Glomerular visceral epithelial cell (primary cell): ENCODE measurements at regions not wholly inside any gene's neighbourhood (a gene's known extent, or its start where the extent isn't known, plus 50 kb on each side); places are given as distances from the start of the nearest gene placed in this dataset.

Experiments
- DNase-seq: peaks from one replicate; pipeline ENCODE4 v3.0.0-alpha.2; 2016; ENCODE audit errors: extremely low spot score

GRCh38 chr20:56957737-56958553 lies 308.5 kb downstream of the BMP7 start:
- no peak for DNase-seq

- DNase-seq: no peak
Observed at GRCh38 chr20:56964901-56965300, 301.5 kb downstream of the BMP7 start.

GRCh38 chr20:56967916-56968315 lies 298.5 kb downstream of the BMP7 start:
- DNase-seq: no peak

GRCh38 chr20:56968376-56969048 lies 297.9 kb downstream of the BMP7 start:
- no peak for DNase-seq

- no peak for DNase-seq
Observed at GRCh38 chr20:56974499-56975250, 291.8 kb downstream of the BMP7 start.

GRCh38 chr20:56975838-56976237 lies 290.6 kb downstream of the BMP7 start:
- no peak for DNase-seq

- no peak for DNase-seq
Observed at GRCh38 chr20:56976336-56976735, 290.1 kb downstream of the BMP7 start.

- no peak for DNase-seq
Observed at GRCh38 chr20:56978475-56978874, 288.0 kb downstream of the BMP7 start.

- no peak for DNase-seq
Observed at GRCh38 chr20:56979125-56979524, 287.3 kb downstream of the BMP7 start.

GRCh38 chr20:56981301-56981700 lies 285.1 kb downstream of the BMP7 start:
- DNase-seq: no peak

GRCh38 chr20:56983813-56984212 lies 282.6 kb downstream of the BMP7 start:
- no peak for DNase-seq

GRCh38 chr20:56985066-56985685 lies 281.3 kb downstream of the BMP7 start:
- DNase-seq: no peak

GRCh38 chr20:56986476-56986875 lies 280.0 kb downstream of the BMP7 start:
- DNase-seq: no peak

- DNase-seq: no peak
Observed at GRCh38 chr20:56986931-56987720, 279.3 kb downstream of the BMP7 start.

- DNase-seq: no peak
Observed at GRCh38 chr20:56987986-56988385, 278.5 kb downstream of the BMP7 start.

GRCh38 chr20:56988446-56988845 lies 278.0 kb downstream of the BMP7 start:
- no peak for DNase-seq

- no peak for DNase-seq
Observed at GRCh38 chr20:56989516-56989915, 276.9 kb downstream of the BMP7 start.

GRCh38 chr20:56993020-56993559 lies 273.4 kb downstream of the BMP7 start:
- no peak for DNase-seq

GRCh38 chr20:56994006-56994405 lies 272.4 kb downstream of the BMP7 start:
- DNase-seq: no peak

GRCh38 chr20:56995149-56995548 lies 271.3 kb downstream of the BMP7 start:
- no peak for DNase-seq

- no peak for DNase-seq
Observed at GRCh38 chr20:56995635-56996075, 270.8 kb downstream of the BMP7 start.
